ES-I3 (cell line): ENCODE measurements at regions not wholly inside any gene's neighbourhood (a gene's known extent, or its start where the extent isn't known, plus 50 kb on each side); places are given as distances from the start of the nearest gene placed in this dataset.
"Not testable (repeated sequence)": the region's sequence is repeated elsewhere in the genome, so short reads cannot be mapped to it uniquely, and the experiment has no call there.

Source experiments
- H3K36me3 ChIP-seq: 2 replicates; pipeline ENCODE4 v1.6.1; 2013; ENCODE audit warnings: mild to moderate bottlenecking, low read length, control low read depth, moderate library complexity; ENCODE audit not compliant: insufficient read depth
- H3K4me1 ChIP-seq: 2 replicates; pipeline ENCODE4 v1.6.1; 2013; ENCODE audit warnings: mild to moderate bottlenecking, control low read depth, low read length; ENCODE audit not compliant: insufficient read depth
- H3K9ac ChIP-seq: 2 replicates; pipeline ENCODE4 v1.6.1; 2013; ENCODE audit warnings: low read depth, mild to moderate bottlenecking, low read length, moderate library complexity
- H3K9me3 ChIP-seq: 2 replicates; pipeline ENCODE4 v1.6.1; 2013; ENCODE audit warnings: mild to moderate bottlenecking, low read length, moderate library complexity; ENCODE audit not compliant: control insufficient read depth, insufficient read depth

DNA sequence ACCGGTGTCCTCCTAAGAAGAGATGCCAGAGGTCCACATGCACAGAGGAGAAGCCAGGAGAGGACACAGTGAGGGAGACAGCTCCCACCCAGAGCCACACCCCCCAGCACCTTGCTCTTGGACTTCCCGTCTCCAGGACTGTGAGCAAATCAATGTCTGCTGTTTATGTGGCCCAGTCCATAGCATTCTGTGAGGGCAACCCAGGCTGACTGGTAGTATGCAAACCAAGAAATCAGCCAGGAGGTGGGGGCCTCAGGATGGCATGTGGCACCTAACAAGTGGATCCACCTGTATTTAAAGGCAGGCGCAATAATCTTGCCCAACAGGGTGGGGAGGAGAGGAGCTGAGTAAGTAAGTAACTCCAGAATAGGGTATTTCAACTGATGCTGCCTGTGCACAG, 136.4 kb downstream of the BRD1 start:
- no peak overlapping the region for H3K9ac ChIP-seq
- H3K9me3 ChIP-seq, result no peaks in the 10 kb centered on the region
- no peaks in the 10 kb centered on the region for H3K36me3 ChIP-seq
- no peaks in the 10 kb centered on the region for H3K4me1 ChIP-seq

- Histone ChIP-seq H3K9me3 (no peaks in the 10 kb centered on the region), H3K9ac (no peak overlapping the region), H3K4me1 (no peaks in the 10 kb centered on the region), H3K36me3 (no peaks in the 10 kb centered on the region)
These were observed 137.2 kb downstream of the BRD1 start for GRCh38 chr22:49690454-49690853.

GRCh38 chr22:49689858-49690257, 137.8 kb downstream of the BRD1 start:
- H3K9me3 ChIP-seq, result no peaks in the 10 kb centered on the region
- H3K36me3 ChIP-seq, result no peaks in the 10 kb centered on the region
- no peak overlapping the region for H3K9ac ChIP-seq
- H3K4me1 ChIP-seq, result no peaks in the 10 kb centered on the region

GRCh38 chr22:49689255-49689770, 138.4 kb downstream of the BRD1 start:
- no peak overlapping the region for H3K9ac ChIP-seq

GRCh38 chr22:49688516-49689254, 139.0 kb downstream of the BRD1 start:
- Histone ChIP-seq H3K36me3 (no peaks in the 10 kb centered on the region), H3K9me3 (no peaks in the 10 kb centered on the region), H3K9ac (no peak overlapping the region), H3K4me1 (no peaks in the 10 kb centered on the region)

More at GRCh38 chr22:49689255-49689770, 138.4 kb downstream of the BRD1 start:
- Histone ChIP-seq H3K36me3 (no peaks in the 10 kb centered on the region), H3K9me3 (no peaks in the 10 kb centered on the region), H3K4me1 (no peaks in the 10 kb centered on the region)

DNA sequence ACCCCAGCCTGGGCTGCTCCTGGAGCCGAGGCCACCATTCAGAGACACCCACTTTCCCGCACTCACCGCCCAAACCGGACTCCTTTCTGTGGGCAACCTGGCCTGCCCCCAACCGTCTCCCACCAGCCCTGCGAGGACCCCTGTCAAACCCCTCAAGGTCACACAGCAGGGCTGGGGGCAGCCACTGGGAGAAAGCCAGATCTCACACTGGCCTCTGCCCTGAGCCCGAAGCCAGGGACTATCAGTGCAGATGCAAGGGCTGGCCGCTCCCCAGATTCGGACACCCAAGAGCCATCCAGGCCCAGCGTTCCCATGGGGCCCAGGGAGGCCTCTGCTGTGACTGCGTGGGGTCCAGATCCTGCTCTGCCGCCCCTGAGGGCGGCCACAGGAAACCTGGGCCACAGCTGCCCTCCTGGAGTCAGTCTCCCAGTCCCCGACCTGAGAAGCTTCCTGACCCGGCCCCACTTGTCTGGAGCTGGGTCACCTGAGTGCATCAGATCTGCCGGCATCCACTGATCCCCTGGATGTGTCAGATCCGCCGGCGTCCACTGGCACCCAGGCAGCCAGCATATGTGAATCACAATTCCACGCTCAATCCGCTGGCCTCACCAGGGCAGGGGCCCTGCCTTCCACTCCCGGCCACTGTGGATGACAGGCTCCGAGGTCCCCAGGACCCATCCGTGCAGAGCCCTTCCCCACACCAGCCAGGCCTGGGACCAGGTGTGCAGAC, 139.7 kb downstream of the BRD1 start:
- Histone ChIP-seq H3K9me3 (no peaks in the 10 kb centered on the region), H3K4me1 (no peaks in the 10 kb centered on the region), H3K36me3 (no peaks in the 10 kb centered on the region), H3K9ac (no peak overlapping the region)

DNA sequence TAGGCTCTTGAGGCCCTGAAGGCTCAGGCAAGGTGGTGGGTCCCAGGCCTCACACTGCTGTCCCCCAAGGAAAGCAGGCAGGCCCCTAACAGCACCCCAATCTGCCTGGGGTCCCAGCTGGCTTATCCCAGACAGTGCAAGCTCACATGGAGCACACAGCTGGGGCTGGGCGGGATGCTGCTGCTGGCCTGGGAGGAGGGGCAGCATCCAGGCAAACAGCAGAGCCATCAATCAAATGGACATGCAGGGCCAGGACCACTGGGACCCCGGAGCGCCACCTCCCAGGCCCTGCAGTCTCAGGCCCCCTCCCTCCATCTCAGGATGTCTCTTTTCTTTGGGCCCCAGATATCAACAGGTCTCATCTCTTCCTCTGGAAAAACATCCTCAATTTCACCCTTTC, 140.3 kb downstream of the BRD1 start:
- no peaks in the 10 kb centered on the region for H3K4me1 ChIP-seq
- H3K9ac ChIP-seq, result no peak overlapping the region
- no peaks in the 10 kb centered on the region for H3K36me3 ChIP-seq
- no peaks in the 10 kb centered on the region for H3K9me3 ChIP-seq

GRCh38 chr22:49686495-49687219, 141.0 kb downstream of the BRD1 start:
- Histone ChIP-seq H3K4me1 (no peaks in the 10 kb centered on the region), H3K9ac (no peak overlapping the region), H3K9me3 (no peaks in the 10 kb centered on the region), H3K36me3 (no peaks in the 10 kb centered on the region)

GRCh38 chr22:49685686-49686085, 142.0 kb downstream of the BRD1 start:
- Histone ChIP-seq H3K9ac (no peak overlapping the region), H3K4me1 (no peaks in the 10 kb centered on the region), H3K9me3 (no peaks in the 10 kb centered on the region), H3K36me3 (no peaks in the 10 kb centered on the region)

DNA sequence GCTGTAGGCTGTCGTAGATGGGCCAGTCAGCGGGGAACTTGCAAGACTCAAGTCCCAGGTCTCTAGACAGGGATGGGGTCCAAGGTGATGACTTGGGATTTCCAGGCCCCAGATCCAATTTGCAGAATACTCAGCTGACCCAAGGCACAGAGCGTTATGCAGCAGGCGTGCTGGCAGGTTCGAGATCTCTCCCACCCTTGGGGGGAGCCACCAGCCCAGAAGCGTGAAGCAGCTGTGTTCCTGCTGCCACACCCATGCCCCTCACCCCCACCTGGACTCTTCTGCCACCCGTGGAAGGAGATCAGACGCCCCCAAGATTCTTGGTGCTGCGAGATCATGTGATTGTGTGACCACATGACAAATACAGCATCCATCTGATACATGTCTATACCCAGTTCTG, 142.6 kb downstream of the BRD1 start:
- Histone ChIP-seq H3K4me1 (no peaks in the 10 kb centered on the region), H3K9me3 (no peaks in the 10 kb centered on the region), H3K9ac (no peak overlapping the region), H3K36me3 (no peaks in the 10 kb centered on the region)

DNA sequence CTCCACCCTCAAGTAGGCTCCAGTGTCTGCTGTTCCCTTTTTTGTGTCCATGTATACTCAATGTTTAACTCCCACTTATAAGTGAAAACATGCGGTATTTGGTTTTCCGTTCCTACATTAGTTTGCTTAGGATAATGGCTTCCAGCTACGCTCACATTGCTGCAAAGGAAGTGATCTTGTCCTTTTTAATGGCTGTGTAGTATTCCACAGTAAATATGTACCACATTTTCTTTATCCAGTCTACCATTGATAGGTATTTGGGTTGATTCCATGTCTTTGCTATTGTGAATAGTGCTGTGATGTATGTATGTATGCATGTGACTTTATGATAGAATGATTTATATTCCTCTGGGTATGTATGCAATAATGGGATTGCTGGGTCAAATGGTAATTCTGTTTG, 144.6 kb downstream of the BRD1 start:
- Histone ChIP-seq H3K9ac (no peak overlapping the region), H3K4me1 (no peaks in the 10 kb centered on the region), H3K36me3 (no peaks in the 10 kb centered on the region), H3K9me3 (no peaks in the 10 kb centered on the region)

GRCh38 chr22:49680819-49681218, 146.9 kb downstream of the BRD1 start:
- H3K36me3 ChIP-seq, H3K9me3 ChIP-seq, H3K9ac ChIP-seq, H3K4me1 ChIP-seq: not testable (repeated sequence)

- Histone ChIP-seq H3K36me3 (no peaks in the 10 kb centered on the region), H3K9ac (no peak overlapping the region), H3K4me1 (no peaks in the 10 kb centered on the region), H3K9me3 (no peaks in the 10 kb centered on the region)
These were observed 148.9 kb downstream of the BRD1 start for GRCh38 chr22:49678842-49679170.

GRCh38 chr22:49678137-49678841, 149.4 kb downstream of the BRD1 start:
- no peaks in the 10 kb centered on the region for H3K36me3 ChIP-seq
- no peak overlapping the region for H3K9ac ChIP-seq
- no peaks in the 10 kb centered on the region for H3K9me3 ChIP-seq
- no peaks in the 10 kb centered on the region for H3K4me1 ChIP-seq
